ENCODE measurements at regions not wholly inside any gene's neighbourhood (a gene's known extent, or its start where the extent isn't known, plus 50 kb on each side); places are given as distances from the start of the nearest gene placed in this dataset.

DNA sequence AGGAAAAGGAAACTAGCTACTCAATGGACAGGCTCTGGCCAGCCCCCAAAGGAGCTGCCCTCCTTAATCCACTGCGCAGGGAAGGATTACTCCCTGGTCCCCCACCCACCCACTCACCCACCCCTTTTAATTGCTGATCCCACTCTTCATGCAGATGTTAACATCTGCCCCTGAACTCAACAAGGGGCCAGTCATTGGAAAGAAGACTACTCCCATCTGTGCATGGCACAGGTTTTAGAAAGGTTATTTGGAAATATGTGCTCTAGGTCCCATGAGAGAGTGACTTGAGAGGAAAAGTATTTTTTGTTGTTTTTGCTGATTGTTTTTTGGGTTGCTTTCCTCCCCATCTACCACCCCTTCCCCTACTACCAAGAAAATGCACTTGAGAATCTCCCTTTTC, 94.4 kb upstream of the FGGY start:
- TF ChIP-seq, protein P1, sequence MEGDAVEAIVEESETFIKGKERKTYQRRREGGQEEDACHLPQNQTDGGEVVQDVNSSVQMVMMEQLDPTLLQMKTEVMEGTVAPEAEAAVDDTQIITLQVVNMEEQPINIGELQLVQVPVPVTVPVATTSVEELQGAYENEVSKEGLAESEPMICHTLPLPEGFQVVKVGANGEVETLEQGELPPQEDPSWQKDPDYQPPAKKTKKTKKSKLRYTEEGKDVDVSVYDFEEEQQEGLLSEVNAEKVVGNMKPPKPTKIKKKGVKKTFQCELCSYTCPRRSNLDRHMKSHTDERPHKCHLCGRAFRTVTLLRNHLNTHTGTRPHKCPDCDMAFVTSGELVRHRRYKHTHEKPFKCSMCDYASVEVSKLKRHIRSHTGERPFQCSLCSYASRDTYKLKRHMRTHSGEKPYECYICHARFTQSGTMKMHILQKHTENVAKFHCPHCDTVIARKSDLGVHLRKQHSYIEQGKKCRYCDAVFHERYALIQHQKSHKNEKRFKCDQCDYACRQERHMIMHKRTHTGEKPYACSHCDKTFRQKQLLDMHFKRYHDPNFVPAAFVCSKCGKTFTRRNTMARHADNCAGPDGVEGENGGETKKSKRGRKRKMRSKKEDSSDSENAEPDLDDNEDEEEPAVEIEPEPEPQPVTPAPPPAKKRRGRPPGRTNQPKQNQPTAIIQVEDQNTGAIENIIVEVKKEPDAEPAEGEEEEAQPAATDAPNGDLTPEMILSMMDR (conservative IDR thresholded peaks at IDR 0.05; ENCODE audit: low read depth, low read length), result no peak
- no peak for TF ChIP-seq EZH2 (IDR thresholded peaks at IDR 0.05; ENCODE audit: borderline replicate concordance, low read depth, low read length, poor library complexity, severe bottlenecking)

Measured in A673 (cell line).